DMS53 (cell line): ENCODE measurements at regions not wholly inside any gene's neighbourhood (a gene's known extent, or its start where the extent isn't known, plus 50 kb on each side); places are given as distances from the start of the nearest gene placed in this dataset.
"Not testable (repeated sequence)": the region's sequence is repeated elsewhere in the genome, so short reads cannot be mapped to it uniquely, and the experiment has no call there.

Source experiments
- DNase-seq: peaks from one replicate; lab custom pipeline; 2025; lab: John Stamatoyannopoulos, UW

GRCh38 chrX:102784550-102784949 lies 64.0 kb downstream of the GPRASP3 start:
- DNase-seq, result no peak

- DNase-seq, result no peak
Observed at GRCh38 chrX:102787283-102787682, 66.7 kb downstream of the GPRASP3 start.

- no peak for DNase-seq
Observed at GRCh38 chrX:102808336-102808735, 87.8 kb downstream of the GPRASP3 start.

GRCh38 chrX:102818269-102818668 lies 97.7 kb downstream of the GPRASP3 start:
- not testable (repeated sequence) for DNase-seq

GRCh38 chrX:102832661-102833060 lies 104.4 kb upstream of the RAB40AL start:
- peak; percentile 90 for DNase-seq

DNA sequence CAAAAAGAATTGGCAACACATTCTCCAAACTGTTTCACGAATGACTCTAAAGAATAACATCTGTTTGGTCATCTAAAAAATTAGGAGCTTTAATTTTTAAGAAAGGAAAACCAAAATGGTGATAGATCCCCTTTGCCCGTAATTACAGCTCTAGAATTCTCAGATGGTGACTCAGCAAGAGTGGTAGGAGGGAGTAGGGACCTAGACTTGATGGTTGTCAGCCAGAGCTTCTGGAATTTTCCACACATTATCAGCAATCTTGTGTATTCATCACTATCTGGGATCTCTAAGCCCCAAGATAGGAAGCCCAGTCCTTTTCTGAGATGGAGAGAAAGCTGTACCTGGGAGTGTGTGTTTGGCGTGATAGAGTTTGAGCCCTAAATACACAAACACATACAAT lies 103.9 kb upstream of the RAB40AL start:
- peak; percentile 24 for DNase-seq

DNA sequence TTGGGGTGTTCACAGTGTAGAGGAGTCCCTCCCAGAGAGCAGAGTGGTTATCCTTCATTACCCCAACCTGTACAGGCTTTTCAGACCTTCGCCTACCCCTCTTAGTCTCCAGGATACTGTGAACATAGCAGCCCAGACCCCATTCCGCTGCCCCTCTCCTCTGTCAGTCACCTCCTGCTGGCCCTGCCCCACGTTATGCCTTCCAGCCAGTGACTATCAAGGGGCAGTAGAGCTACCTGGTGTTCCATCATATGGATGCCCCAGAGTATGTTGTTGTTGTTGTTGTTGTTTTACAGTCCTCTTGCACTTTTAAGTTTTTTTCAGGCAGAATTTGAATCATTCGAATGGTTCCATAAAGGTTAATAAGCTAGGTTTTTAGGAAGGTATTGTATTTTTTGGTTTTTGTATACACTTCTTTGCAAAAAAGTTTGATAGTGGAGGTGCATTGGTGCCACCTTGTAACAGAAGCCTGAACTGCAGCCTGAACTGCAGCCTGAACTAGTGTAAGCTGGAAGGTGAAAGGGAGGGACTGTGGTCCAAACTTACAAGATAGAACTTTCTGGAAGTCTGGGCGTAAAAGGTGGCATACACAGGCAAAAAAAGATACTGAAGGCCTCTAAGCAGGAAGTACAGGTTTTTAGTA lies 101.4 kb upstream of the RAB40AL start:
- DNase-seq, result peak; percentile 47

GRCh38 chrX:102837847-102838246 lies 99.2 kb upstream of the RAB40AL start:
- no peak for DNase-seq

DNA sequence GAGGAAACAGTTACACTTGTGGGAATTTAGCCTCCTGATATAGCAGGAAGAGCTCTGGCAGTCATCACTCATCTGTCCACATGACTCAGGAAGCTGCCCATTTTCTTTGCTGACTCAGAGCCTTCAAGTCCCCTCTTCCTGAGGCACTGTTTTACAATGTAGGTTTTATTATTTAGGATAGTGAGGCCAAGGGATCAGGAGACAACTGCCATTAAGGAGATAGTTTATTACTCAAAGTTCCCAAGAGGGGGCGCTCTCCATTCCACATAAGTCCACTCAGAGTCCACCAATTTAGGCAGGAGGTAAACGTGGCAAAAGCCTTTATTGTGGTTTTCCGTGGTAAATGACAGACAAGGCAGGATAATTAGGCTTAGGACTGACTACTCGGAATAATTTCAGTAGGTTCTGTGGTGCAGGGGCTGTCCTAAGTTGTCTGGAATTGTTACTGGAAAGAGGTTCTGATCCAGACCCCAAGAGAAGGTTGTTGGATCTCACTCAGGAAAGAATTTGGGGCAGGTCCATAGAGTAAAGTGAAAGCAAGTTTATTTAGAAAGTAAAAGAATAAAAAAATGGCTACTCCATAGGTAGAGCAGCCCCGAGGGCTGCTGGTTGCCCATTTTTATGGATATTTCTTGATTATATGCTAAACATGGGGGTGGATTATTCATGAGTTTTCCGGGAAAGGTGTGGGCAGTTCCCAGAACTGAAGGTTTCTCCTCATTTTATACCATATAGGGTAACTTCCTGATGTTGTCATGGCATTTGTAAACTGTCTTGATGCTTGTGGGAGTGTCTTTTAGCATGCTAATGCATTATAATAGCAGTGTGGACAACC lies 96.0 kb upstream of the RAB40AL start:
- DNase-seq, result peak; percentile 39

DNA sequence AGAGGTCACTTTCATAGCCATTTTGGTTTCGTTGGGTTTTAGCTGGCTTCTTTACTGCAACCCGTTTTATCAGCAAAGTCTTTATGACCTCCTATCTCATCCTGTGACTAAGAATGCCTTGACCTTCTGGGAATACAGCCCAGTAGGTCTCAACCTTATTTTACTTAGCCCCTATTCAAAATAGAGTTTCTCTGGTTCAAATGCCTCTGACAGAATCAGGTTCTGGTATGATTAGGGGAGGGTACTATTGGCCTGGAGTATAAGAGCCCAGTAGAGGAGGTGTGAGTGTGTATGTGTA lies 95.4 kb upstream of the RAB40AL start:
- no peak for DNase-seq

GRCh38 chrX:102845020-102845419 lies 92.1 kb upstream of the RAB40AL start:
- peak; percentile 2 for DNase-seq

GRCh38 chrX:102846544-102847236 lies 90.4 kb upstream of the RAB40AL start:
- DNase-seq, result no peak

DNA sequence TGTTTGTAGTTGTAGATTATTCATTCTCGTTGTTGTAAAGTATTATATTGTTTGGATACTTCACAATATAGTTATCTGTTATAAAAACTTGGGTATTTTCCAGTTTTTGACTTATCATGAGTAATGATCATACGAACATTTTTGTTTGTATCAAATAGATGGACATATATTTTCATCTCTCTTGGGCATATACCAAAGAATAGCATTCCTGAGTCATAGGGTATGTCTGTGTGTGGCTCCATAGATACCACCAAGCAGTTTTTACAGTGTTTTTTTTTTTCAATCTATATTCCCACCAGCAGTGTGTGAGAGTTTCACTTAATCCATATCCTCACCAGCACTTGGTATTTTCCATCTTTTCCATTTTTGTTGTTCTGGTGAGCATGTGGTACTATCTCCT lies 89.7 kb upstream of the RAB40AL start:
- no peak for DNase-seq

- no peak for DNase-seq
Observed at GRCh38 chrX:102849396-102849795, 87.7 kb upstream of the RAB40AL start.

DNA sequence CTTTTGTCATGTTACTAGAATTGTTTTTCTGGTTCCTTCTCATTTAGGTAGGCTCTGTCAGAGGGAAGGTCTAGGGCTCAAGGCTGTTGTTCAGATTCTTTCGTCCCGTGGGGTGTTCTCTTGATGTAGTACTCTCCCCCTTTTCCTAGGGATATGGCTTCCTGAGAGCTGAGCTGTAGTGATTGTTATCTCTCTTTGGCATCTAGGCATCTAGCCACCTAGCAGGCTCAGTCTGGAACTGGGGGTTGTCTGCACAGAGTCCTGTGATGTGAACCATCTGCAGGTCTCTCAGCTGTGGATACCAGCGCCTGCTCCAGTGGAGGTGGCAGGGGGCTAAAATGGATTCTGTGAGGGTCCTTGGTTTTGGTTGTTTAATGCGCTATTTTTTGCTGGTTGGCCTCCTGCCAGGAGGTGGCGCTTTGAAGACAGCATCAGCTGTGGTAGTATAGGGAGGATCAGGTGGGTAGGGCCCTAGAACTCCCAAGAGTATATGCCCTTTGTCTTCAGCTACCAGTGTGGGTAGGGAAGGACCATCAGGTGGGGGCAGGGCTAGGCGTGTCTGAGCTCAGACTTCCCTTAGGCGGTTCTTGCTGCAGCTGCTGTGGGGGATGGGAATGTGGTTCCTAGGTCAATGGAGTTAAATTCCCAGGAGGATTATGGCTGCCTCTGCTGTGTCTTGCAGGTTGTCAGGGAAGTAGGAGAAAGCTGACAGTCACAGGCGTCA lies 78.1 kb upstream of the RAB40AL start:
- DNase-seq, result not testable (repeated sequence)

- DNase-seq, result no peak
Observed at GRCh38 chrX:102859550-102859871, 77.6 kb upstream of the RAB40AL start.

- no peak for DNase-seq
Observed at GRCh38 chrX:102860235-102860634, 76.8 kb upstream of the RAB40AL start.

GRCh38 chrX:102863735-102864134 lies 73.3 kb upstream of the RAB40AL start:
- peak; percentile 78 for DNase-seq

GRCh38 chrX:102866981-102867656 lies 70.0 kb upstream of the RAB40AL start:
- DNase-seq, result no peak

GRCh38 chrX:102883491-102883890 lies 53.6 kb upstream of the RAB40AL start:
- DNase-seq, result peak; percentile 1
